GM13977 (cell line): ENCODE measurements at regions not wholly inside any gene's neighbourhood (a gene's known extent, or its start where the extent isn't known, plus 50 kb on each side); places are given as distances from the start of the nearest gene placed in this dataset.

ENCODE experiments used
- DNase-seq: peaks from one replicate; pipeline ENCODE4 v3.0.0; 2012; ENCODE audit warnings: low spot score
- CTCF ChIP-seq: IDR thresholded peaks from 2 replicates; pipeline ENCODE4 v1.5.1; 2012; ENCODE audit warnings: mild to moderate bottlenecking, control low read depth; ENCODE audit not compliant: insufficient read depth; ENCODE audit errors: extremely low read depth, missing control alignments
- in situ Hi-C: fragments of 300-500 bp; cut with MboI; formaldehyde crosslinking; loops from one replicate; pipeline ENCODE4 v1.12.0; 2022; ENCODE audit warnings: low sequenced_read_pairs, low pct_unique_long_range_greater_than_20kb, mixed read lengths, inconsistent platforms; ENCODE audit not compliant: unreplicated experiment

- TF ChIP-seq CTCF: no peak
- no peak for DNase-seq
- in situ Hi-C loops: no loop called here
Observed at GRCh38 chr6:93974332-93974731, 555.0 kb upstream of the EPHA7 start.

- no peak for DNase-seq
- in situ Hi-C loops: no loop called here
- TF ChIP-seq CTCF: no peak
Observed at GRCh38 chr6:93972791-93973190, 553.4 kb upstream of the EPHA7 start.

GRCh38 chr6:93970684-93971083, 551.3 kb upstream of the EPHA7 start:
- no peak for TF ChIP-seq CTCF
- in situ Hi-C loops: no loop called here
- no peak for DNase-seq

- in situ Hi-C loops: no loop called here
- DNase-seq: no peak
- TF ChIP-seq CTCF: no peak
Observed at GRCh38 chr6:93968126-93968525, 548.8 kb upstream of the EPHA7 start.

GRCh38 chr6:93964926-93965325, 545.6 kb upstream of the EPHA7 start:
- no peak for TF ChIP-seq CTCF
- in situ Hi-C loops: no loop called here
- no peak for DNase-seq

GRCh38 chr6:93964321-93964720, 545.0 kb upstream of the EPHA7 start:
- in situ Hi-C loops: no loop called here
- DNase-seq: no peak
- no peak for TF ChIP-seq CTCF

- DNase-seq: no peak
- no peak for TF ChIP-seq CTCF
- in situ Hi-C loops: no loop called here
Observed at GRCh38 chr6:93962566-93962965, 543.2 kb upstream of the EPHA7 start.
